ENCODE measurements at regions not wholly inside any gene's neighbourhood (a gene's known extent, or its start where the extent isn't known, plus 50 kb on each side); places are given as distances from the start of the nearest gene placed in this dataset.

- no peak overlapping the region for H2BK120ac ChIP-seq (ENCODE audit: low read depth, low read length)
- H4K5ac ChIP-seq (ENCODE audit: low read length): no peak overlapping the region
- no peak overlapping the region for H2BK15ac ChIP-seq (replicated peaks; ENCODE audit: low read depth)
- H4K8ac ChIP-seq (ENCODE audit: low read depth, low read length): no peak overlapping the region
- no peaks in the 10 kb centered on the region for H3K4me1 ChIP-seq (ENCODE audit: control insufficient read depth, low read depth, low read length)
- no peaks in the 10 kb centered on the region for H3K36me3 ChIP-seq (ENCODE audit: control insufficient read depth, insufficient read depth, low read length)
- no peak overlapping the region for H3K4me2 ChIP-seq (ENCODE audit: low read length)
- H3K4me3 ChIP-seq (ENCODE audit: low read length): no peak overlapping the region
- no peak overlapping the region for H3K23ac ChIP-seq (ENCODE audit: low read length)
- no peak overlapping the region for H2BK5ac ChIP-seq (ENCODE audit: low read length)
- DNase-seq: no peak
- WGBS (ENCODE audit: extremely low coverage, insufficient coverage, low lambda C conversion rate): no CpG with 5 or more reads among the region's 3 CpGs
- H3K4ac ChIP-seq (ENCODE audit: low read depth, low read length): no peak overlapping the region
- no peaks in the 10 kb centered on the region for H3K79me1 ChIP-seq (ENCODE audit: low read length)
- H3K56ac ChIP-seq (ENCODE audit: low read length): no peak overlapping the region
- H3K9ac ChIP-seq (ENCODE audit: low read length): no peak overlapping the region
- no peak overlapping the region for H3K27ac ChIP-seq (ENCODE audit: low read depth, low read length)
- no peak overlapping the region for H2AK5ac ChIP-seq (ENCODE audit: low read length)
- no peaks in the 10 kb centered on the region for H3K27me3 ChIP-seq (ENCODE audit: insufficient read depth, low read length, poor library complexity)
- no peaks in the 10 kb centered on the region for H3K79me2 ChIP-seq (ENCODE audit: control insufficient read depth, insufficient read depth, low read length)
- H3K18ac ChIP-seq (ENCODE audit: low read length): no peak overlapping the region
These were observed 159.4 kb downstream of the PMAIP1 start for GRCh38 chr18:60059216-60059615.

- H3K27me3 ChIP-seq (ENCODE audit: insufficient read depth, low read length, poor library complexity): no peaks in the 10 kb centered on the region
- H3K27ac ChIP-seq (ENCODE audit: low read depth, low read length): no peak overlapping the region
- no peak overlapping the region for H2BK120ac ChIP-seq (ENCODE audit: low read depth, low read length)
- no peak overlapping the region for H2BK15ac ChIP-seq (replicated peaks; ENCODE audit: low read depth)
- no peak overlapping the region for H3K4me2 ChIP-seq (ENCODE audit: low read length)
- H3K36me3 ChIP-seq (ENCODE audit: control insufficient read depth, insufficient read depth, low read length): no peaks in the 10 kb centered on the region
- WGBS (ENCODE audit: extremely low coverage, insufficient coverage, low lambda C conversion rate): no CpG with 5 or more reads among the region's 8 CpGs
- H2BK5ac ChIP-seq (ENCODE audit: low read length): no peak overlapping the region
- H3K4me3 ChIP-seq (ENCODE audit: low read length): no peak overlapping the region
- no peak overlapping the region for H2AK5ac ChIP-seq (ENCODE audit: low read length)
- no peak overlapping the region for H3K18ac ChIP-seq (ENCODE audit: low read length)
- no peak overlapping the region for H3K23ac ChIP-seq (ENCODE audit: low read length)
- peak; percentile 84 for DNase-seq
- H3K9ac ChIP-seq (ENCODE audit: low read length): no peak overlapping the region
- no peak overlapping the region for H4K8ac ChIP-seq (ENCODE audit: low read depth, low read length)
- H3K79me1 ChIP-seq (ENCODE audit: low read length): no peaks in the 10 kb centered on the region
- no peak overlapping the region for H3K4ac ChIP-seq (ENCODE audit: low read depth, low read length)
- no peak overlapping the region for H3K56ac ChIP-seq (ENCODE audit: low read length)
- H3K79me2 ChIP-seq (ENCODE audit: control insufficient read depth, insufficient read depth, low read length): no peaks in the 10 kb centered on the region
- H3K4me1 ChIP-seq (ENCODE audit: control insufficient read depth, low read depth, low read length): no peaks in the 10 kb centered on the region
- no peak overlapping the region for H4K5ac ChIP-seq (ENCODE audit: low read length)
These were observed 154.0 kb downstream of the PMAIP1 start for GRCh38 chr18:60053747-60054304.

GRCh38 chr18:60050821-60051220, 151.0 kb downstream of the PMAIP1 start:
- Histone ChIP-seq H3K79me1 (ENCODE audit: low read length) (no peaks in the 10 kb centered on the region), H3K23ac (ENCODE audit: low read length) (no peak overlapping the region), H3K4me2 (ENCODE audit: low read length) (no peak overlapping the region), H4K8ac (ENCODE audit: low read depth, low read length) (no peak overlapping the region), H3K36me3 (ENCODE audit: control insufficient read depth, insufficient read depth, low read length) (no peaks in the 10 kb centered on the region), H3K56ac (ENCODE audit: low read length) (no peak overlapping the region), H2BK15ac (replicated peaks; ENCODE audit: low read depth) (no peak overlapping the region), H3K27me3 (ENCODE audit: insufficient read depth, low read length, poor library complexity) (no peaks in the 10 kb centered on the region), H4K5ac (ENCODE audit: low read length) (no peak overlapping the region), H3K4me3 (ENCODE audit: low read length) (no peak overlapping the region), H3K4ac (ENCODE audit: low read depth, low read length) (no peak overlapping the region), H3K27ac (ENCODE audit: low read depth, low read length) (no peak overlapping the region), H2AK5ac (ENCODE audit: low read length) (no peak overlapping the region), H3K9ac (ENCODE audit: low read length) (no peak overlapping the region), H3K18ac (ENCODE audit: low read length) (no peak overlapping the region), H3K79me2 (ENCODE audit: control insufficient read depth, insufficient read depth, low read length) (no peaks in the 10 kb centered on the region), H2BK5ac (ENCODE audit: low read length) (no peak overlapping the region), H2BK120ac (ENCODE audit: low read depth, low read length) (no peak overlapping the region), H3K4me1 (ENCODE audit: control insufficient read depth, low read depth, low read length) (no peaks in the 10 kb centered on the region)
- no peak for DNase-seq
- WGBS (ENCODE audit: extremely low coverage, insufficient coverage, low lambda C conversion rate): no CpG with 5 or more reads among the region's 1 CpG

- no peak overlapping the region for H3K27ac ChIP-seq (ENCODE audit: low read depth, low read length)
- H2BK120ac ChIP-seq (ENCODE audit: low read depth, low read length): no peak overlapping the region
- no peak overlapping the region for H4K5ac ChIP-seq (ENCODE audit: low read length)
- no peak overlapping the region for H4K8ac ChIP-seq (ENCODE audit: low read depth, low read length)
- no peak overlapping the region for H2BK15ac ChIP-seq (replicated peaks; ENCODE audit: low read depth)
- H3K23ac ChIP-seq (ENCODE audit: low read length): no peak overlapping the region
- no peak overlapping the region for H3K18ac ChIP-seq (ENCODE audit: low read length)
- no peak overlapping the region for H3K9ac ChIP-seq (ENCODE audit: low read length)
- H3K27me3 ChIP-seq (ENCODE audit: insufficient read depth, low read length, poor library complexity): no peaks in the 10 kb centered on the region
- no peaks in the 10 kb centered on the region for H3K4me1 ChIP-seq (ENCODE audit: control insufficient read depth, low read depth, low read length)
- no peaks in the 10 kb centered on the region for H3K36me3 ChIP-seq (ENCODE audit: control insufficient read depth, insufficient read depth, low read length)
- no peak overlapping the region for H3K4me2 ChIP-seq (ENCODE audit: low read length)
- no peak overlapping the region for H3K4me3 ChIP-seq (ENCODE audit: low read length)
- H3K4ac ChIP-seq (ENCODE audit: low read depth, low read length): no peak overlapping the region
- H3K79me1 ChIP-seq (ENCODE audit: low read length): no peaks in the 10 kb centered on the region
- H2AK5ac ChIP-seq (ENCODE audit: low read length): no peak overlapping the region
- H3K79me2 ChIP-seq (ENCODE audit: control insufficient read depth, insufficient read depth, low read length): no peaks in the 10 kb centered on the region
- H3K56ac ChIP-seq (ENCODE audit: low read length): no peak overlapping the region
- DNase-seq: no peak
- H2BK5ac ChIP-seq (ENCODE audit: low read length): no peak overlapping the region
These were observed 149.4 kb downstream of the PMAIP1 start for GRCh38 chr18:60049172-60049571.

GRCh38 chr18:60047556-60047955, 147.8 kb downstream of the PMAIP1 start:
- no peaks in the 10 kb centered on the region for H3K79me2 ChIP-seq (ENCODE audit: control insufficient read depth, insufficient read depth, low read length)
- no peak overlapping the region for H3K23ac ChIP-seq (ENCODE audit: low read length)
- H3K27me3 ChIP-seq (ENCODE audit: insufficient read depth, low read length, poor library complexity): no peaks in the 10 kb centered on the region
- H3K4me3 ChIP-seq (ENCODE audit: low read length): no peak overlapping the region
- H2BK15ac ChIP-seq (replicated peaks; ENCODE audit: low read depth): no peak overlapping the region
- no peaks in the 10 kb centered on the region for H3K36me3 ChIP-seq (ENCODE audit: control insufficient read depth, insufficient read depth, low read length)
- no peak overlapping the region for H2BK120ac ChIP-seq (ENCODE audit: low read depth, low read length)
- DNase-seq: no peak
- no peaks in the 10 kb centered on the region for H3K79me1 ChIP-seq (ENCODE audit: low read length)
- H4K5ac ChIP-seq (ENCODE audit: low read length): no peak overlapping the region
- no peak overlapping the region for H3K18ac ChIP-seq (ENCODE audit: low read length)
- no peak overlapping the region for H4K8ac ChIP-seq (ENCODE audit: low read depth, low read length)
- H3K4me2 ChIP-seq (ENCODE audit: low read length): no peak overlapping the region
- no peak overlapping the region for H3K4ac ChIP-seq (ENCODE audit: low read depth, low read length)
- no peaks in the 10 kb centered on the region for H3K4me1 ChIP-seq (ENCODE audit: control insufficient read depth, low read depth, low read length)
- no peak overlapping the region for H2BK5ac ChIP-seq (ENCODE audit: low read length)
- no peak overlapping the region for H3K9ac ChIP-seq (ENCODE audit: low read length)
- no peak overlapping the region for H3K27ac ChIP-seq (ENCODE audit: low read depth, low read length)
- no peak overlapping the region for H2AK5ac ChIP-seq (ENCODE audit: low read length)
- no peak overlapping the region for H3K56ac ChIP-seq (ENCODE audit: low read length)

- Histone ChIP-seq H3K79me2 (ENCODE audit: control insufficient read depth, insufficient read depth, low read length) (no peaks in the 10 kb centered on the region), H2BK120ac (ENCODE audit: low read depth, low read length) (no peak overlapping the region), H3K23ac (ENCODE audit: low read length) (no peak overlapping the region), H3K9ac (ENCODE audit: low read length) (no peak overlapping the region), H2BK5ac (ENCODE audit: low read length) (no peak overlapping the region), H3K4me1 (ENCODE audit: control insufficient read depth, low read depth, low read length) (no peaks in the 10 kb centered on the region), H3K27ac (ENCODE audit: low read depth, low read length) (no peak overlapping the region), H3K36me3 (ENCODE audit: control insufficient read depth, insufficient read depth, low read length) (no peaks in the 10 kb centered on the region), H3K4me2 (ENCODE audit: low read length) (no peak overlapping the region), H4K5ac (ENCODE audit: low read length) (no peak overlapping the region), H2BK15ac (replicated peaks; ENCODE audit: low read depth) (no peak overlapping the region), H3K4me3 (ENCODE audit: low read length) (no peak overlapping the region), H3K56ac (ENCODE audit: low read length) (no peak overlapping the region), H3K27me3 (ENCODE audit: insufficient read depth, low read length, poor library complexity) (no peaks in the 10 kb centered on the region), H2AK5ac (ENCODE audit: low read length) (no peak overlapping the region), H3K4ac (ENCODE audit: low read depth, low read length) (no peak overlapping the region), H4K8ac (ENCODE audit: low read depth, low read length) (no peak overlapping the region), H3K79me1 (ENCODE audit: low read length) (no peaks in the 10 kb centered on the region), H3K18ac (ENCODE audit: low read length) (no peak overlapping the region)
- no CpG with 5 or more reads among the region's 2 CpGs for WGBS (ENCODE audit: extremely low coverage, insufficient coverage, low lambda C conversion rate)
- DNase-seq: no peak
These were observed 144.7 kb downstream of the PMAIP1 start for GRCh38 chr18:60044290-60045006.
